Endothelial cell of umbilical vein (primary cell): ENCODE measurements at regions not wholly inside any gene's neighbourhood (a gene's known extent, or its start where the extent isn't known, plus 50 kb on each side); places are given as distances from the start of the nearest gene placed in this dataset.

Experiments
- EZH2 ChIP-seq: IDR thresholded peaks from 2 replicates; pipeline ENCODE4 v1.6.1; 2012; ENCODE audit warnings: borderline replicate concordance, low read depth, mild to moderate bottlenecking, moderate library complexity, low read length, inconsistent platforms; ENCODE audit not compliant: severe bottlenecking
- FOS ChIP-seq: IDR thresholded peaks from 2 replicates; pipeline ENCODE4 v1.6.1; 2011; ENCODE audit warnings: mild to moderate bottlenecking, low read length, moderate library complexity, borderline replicate concordance; ENCODE audit not compliant: insufficient read depth
- GATA2 ChIP-seq: IDR thresholded peaks from 2 replicates; pipeline ENCODE4 v1.7.0; 2011; ENCODE audit warnings: low read depth, mild to moderate bottlenecking, moderate library complexity, mixed read lengths, low read length; ENCODE audit not compliant: insufficient read length, insufficient read depth
- JUN ChIP-seq: IDR thresholded peaks from 2 replicates; pipeline ENCODE4 v1.6.1; 2011; ENCODE audit warnings: borderline replicate concordance, low read depth; ENCODE audit not compliant: insufficient read length, insufficient read depth
- POLR2A ChIP-seq: IDR thresholded peaks from 2 replicates; pipeline ENCODE4 v1.6.1; 2012; ENCODE audit warnings: low read depth, mild to moderate bottlenecking, control low read depth, low read length
- POLR2AphosphoS5 ChIP-seq: IDR thresholded peaks from 2 replicates; pipeline ENCODE4 v1.6.1; 2012; ENCODE audit warnings: low read depth, mild to moderate bottlenecking, control low read depth, low read length, moderate library complexity; ENCODE audit not compliant: insufficient read depth
- TF ChIP-seq, protein P1 (sequence below), 2 donors: IDR thresholded peaks; 1 replicate in 1 of 2; 2 replicates in 1 of 2; pipeline ENCODE4 v1.5.1; 2011; ENCODE audit warnings: low read length in 2 of 2, mild to moderate bottlenecking in 2 of 2, moderate library complexity in 2 of 2, control low read depth in 1 of 2, inconsistent platforms in 1 of 2, low read depth in 1 of 2; ENCODE audit not compliant: insufficient read depth in 1 of 2; ENCODE audit errors: extremely low read depth in 1 of 2
- TF ChIP-seq, protein P2 (sequence below): IDR thresholded peaks from 2 replicates; pipeline ENCODE4 v1.6.1; 2011; ENCODE audit not compliant: insufficient read depth, insufficient read length

DNA sequence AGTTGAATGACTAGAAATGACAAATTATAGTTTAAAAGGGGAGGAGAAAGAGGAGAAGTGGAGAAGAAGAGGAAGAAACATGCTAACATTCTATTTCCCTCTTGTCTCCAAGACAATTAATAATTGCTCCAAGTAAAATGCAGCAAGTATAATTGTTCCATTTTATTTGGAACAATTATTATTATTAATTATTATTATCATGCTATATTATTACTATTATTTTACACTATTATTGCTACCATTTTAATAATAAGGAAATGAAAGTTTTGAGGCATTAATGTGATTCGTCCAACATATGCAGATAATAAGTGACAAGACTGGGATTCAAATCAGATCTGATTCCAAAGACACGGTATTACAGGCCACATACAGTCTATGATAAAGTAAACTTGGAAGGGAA is 293.6 kb upstream of the ZC3H12C start:
- TF ChIP-seq, protein P1, sequence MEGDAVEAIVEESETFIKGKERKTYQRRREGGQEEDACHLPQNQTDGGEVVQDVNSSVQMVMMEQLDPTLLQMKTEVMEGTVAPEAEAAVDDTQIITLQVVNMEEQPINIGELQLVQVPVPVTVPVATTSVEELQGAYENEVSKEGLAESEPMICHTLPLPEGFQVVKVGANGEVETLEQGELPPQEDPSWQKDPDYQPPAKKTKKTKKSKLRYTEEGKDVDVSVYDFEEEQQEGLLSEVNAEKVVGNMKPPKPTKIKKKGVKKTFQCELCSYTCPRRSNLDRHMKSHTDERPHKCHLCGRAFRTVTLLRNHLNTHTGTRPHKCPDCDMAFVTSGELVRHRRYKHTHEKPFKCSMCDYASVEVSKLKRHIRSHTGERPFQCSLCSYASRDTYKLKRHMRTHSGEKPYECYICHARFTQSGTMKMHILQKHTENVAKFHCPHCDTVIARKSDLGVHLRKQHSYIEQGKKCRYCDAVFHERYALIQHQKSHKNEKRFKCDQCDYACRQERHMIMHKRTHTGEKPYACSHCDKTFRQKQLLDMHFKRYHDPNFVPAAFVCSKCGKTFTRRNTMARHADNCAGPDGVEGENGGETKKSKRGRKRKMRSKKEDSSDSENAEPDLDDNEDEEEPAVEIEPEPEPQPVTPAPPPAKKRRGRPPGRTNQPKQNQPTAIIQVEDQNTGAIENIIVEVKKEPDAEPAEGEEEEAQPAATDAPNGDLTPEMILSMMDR (IDR thresholded peaks at IDR 0.05; ENCODE audit: extremely low read depth in 1 of 2, insufficient read depth in 1 of 2, low read depth in 1 of 2, low read length in 2 of 2) = no peak
- TF ChIP-seq EZH2 = no peak
- no peak for TF ChIP-seq POLR2AphosphoS5
- no peak for TF ChIP-seq JUN
- no peak for TF ChIP-seq POLR2A
- TF ChIP-seq, protein P2, sequence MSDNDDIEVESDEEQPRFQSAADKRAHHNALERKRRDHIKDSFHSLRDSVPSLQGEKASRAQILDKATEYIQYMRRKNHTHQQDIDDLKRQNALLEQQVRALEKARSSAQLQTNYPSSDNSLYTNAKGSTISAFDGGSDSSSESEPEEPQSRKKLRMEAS = no peak
- no peak for TF ChIP-seq GATA2
- TF ChIP-seq FOS = no peak
